HG02610 (cell line): ENCODE measurements at regions not wholly inside any gene's neighbourhood (a gene's known extent, or its start where the extent isn't known, plus 50 kb on each side); places are given as distances from the start of the nearest gene placed in this dataset.
A peak's percentile ranks its signal among the peaks of the same experiment; 100 is the strongest.

ENCODE experiments used
- ATAC-seq: cut with Tn5 transposase; IDR thresholded peaks from one replicate; pipeline ENCODE4 v1.9.1; 2021; ENCODE audit warnings: mild to moderate bottlenecking, moderate library complexity; ENCODE audit not compliant: unreplicated experiment

DNA sequence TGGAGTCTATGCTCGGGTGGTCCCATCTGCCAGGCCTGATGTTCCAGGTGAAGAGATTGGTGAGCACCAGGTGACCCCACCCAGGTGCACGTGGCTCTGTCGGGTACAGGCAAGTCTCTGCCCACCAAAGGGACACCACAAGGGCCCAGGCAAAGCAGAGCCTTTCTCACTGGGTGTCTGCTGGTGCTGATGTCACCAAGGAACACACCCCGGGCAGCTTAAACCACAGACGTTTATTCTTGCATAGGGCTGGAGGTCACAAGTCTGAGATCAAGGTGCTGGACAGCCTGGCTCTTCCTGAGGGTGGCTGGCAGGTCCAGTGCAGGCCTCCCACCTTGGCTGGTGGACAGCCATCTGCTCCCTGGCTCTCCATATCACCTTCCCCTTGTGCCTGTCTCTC lies 100.7 kb upstream of the CD93 start:
- ATAC-seq = no peak

DNA sequence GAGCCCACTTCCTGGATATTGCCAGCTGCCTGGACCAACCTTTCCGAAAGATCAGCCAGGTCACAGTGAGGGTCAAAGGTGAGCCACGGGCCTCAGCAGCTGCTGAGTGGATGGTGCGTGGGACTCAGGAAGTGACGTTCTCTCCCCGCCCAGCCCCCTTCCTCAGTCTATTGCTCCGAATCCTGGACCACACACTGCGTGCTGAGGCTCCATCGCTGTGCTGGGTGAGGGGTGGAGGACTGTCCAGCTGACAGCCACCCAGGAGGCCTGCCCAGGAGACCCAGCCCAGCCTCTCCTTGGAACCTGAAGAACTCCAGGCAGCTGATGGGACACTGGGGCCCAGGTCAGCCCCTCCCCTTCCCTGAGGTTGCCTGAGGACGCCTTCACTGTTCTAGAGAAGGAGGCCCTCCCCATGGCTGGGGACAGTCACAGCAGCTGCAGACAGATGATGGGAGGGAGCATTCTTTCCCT lies 94.4 kb upstream of the CD93 start:
- no peak for ATAC-seq

DNA sequence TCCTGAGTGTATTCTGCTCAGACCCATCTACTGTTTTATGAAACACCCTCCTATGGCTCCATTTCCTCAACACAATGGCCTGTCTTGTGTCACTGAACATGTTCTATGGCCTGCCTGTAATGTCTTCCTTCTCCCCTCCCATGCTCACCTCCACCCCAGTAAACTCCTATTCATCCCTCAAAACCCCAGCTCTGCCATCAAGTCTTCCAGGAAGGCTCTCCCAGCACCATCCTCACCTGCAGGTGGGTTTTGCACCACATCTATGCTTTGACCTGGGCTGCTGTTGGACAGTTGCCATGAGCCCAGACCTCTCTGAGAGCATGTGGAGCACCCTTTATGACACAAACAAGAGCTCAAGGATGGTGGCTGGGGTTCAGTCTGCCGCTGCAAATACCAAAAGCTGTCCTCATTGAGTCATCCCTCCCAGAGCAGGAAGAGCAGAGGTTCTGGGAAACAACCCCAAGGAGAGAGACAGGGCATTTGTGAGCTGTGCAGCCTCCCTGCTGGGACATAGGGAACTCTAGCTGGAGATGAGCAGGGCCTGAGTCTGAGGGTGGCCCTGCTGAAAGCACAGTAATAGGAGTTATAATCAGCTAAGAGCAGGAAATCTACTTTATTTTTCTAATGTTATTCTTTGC lies 93.8 kb upstream of the CD93 start:
- ATAC-seq = no peak

DNA sequence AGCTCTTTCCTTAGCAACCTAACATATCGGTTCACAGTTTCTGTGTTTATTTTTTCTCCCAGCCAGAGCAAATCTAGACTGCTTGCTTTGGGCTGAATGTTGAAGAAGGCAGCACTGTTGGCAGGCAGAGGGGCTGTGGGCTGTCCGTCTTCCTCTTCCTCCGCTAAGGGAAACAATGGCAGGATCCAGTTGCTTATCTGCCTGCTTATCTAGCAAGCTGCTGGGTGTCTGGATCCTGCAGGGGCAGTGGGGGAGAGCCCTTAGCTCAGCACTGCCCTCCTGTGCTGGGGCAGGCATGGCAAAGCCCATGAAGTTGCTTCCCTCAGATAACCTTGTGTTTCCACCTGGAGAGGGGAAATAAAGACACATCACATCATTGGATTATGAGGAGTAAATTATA lies 92.7 kb upstream of the CD93 start:
- ATAC-seq = no peak

DNA sequence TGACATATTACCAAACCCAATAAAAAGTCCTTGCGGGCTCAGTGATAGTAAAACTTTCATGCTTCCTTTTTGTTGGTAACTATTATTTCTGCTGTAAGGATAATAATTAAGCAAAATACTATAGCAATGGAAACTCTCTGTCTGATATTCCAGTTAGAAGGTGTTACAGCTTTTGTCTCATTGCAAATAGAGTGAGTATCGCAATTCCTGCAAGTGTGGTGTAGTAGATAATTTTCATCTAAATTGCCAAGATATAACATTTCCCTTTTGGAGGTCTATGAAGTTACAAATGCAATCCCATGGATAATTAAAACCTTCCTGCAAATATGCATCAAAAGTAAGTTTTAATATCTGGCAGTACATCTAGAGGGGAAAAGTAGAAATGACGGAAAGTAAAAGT lies 88.7 kb upstream of the CD93 start:
- no peak for ATAC-seq

DNA sequence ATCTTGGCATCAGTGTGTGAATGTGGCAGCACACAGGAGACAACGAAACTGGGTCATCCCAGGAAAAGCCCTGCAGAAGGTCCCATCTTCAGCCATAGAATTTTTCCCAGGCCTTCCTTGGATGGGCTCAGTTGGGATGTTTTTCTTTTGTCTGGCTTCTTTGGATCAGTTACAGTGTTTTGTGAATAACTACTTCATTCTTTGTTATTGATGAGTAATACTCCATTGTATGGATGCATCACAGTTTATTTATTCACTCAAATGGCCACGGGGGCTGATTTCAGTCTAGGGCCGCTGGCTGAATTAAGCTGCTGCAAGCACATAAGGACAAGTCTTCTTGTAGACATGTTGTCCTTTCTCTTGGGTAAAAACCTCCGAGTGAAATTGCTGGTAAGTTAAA lies 81.3 kb upstream of the CD93 start:
- ATAC-seq = no peak

DNA sequence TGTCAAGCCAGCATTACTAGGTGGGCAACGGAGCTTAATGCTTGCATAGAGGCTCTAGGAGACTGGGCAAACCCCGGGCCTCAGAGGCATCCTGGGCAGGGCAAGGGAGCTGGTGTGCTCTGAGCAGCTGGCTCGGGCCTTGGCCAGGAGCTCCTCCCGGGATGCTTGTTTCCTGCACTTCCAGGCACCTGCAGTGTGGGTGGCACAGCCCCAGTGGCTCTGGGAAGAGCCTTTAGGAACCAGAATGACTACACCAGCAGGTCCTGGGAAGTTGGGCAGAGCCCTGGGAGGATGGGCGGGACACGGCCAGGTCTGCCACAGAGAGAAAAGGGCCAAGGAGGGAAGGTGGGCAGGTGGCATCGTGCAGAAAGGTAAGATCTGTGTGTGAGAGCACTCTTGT lies 80.4 kb upstream of the CD93 start:
- no peak for ATAC-seq

DNA sequence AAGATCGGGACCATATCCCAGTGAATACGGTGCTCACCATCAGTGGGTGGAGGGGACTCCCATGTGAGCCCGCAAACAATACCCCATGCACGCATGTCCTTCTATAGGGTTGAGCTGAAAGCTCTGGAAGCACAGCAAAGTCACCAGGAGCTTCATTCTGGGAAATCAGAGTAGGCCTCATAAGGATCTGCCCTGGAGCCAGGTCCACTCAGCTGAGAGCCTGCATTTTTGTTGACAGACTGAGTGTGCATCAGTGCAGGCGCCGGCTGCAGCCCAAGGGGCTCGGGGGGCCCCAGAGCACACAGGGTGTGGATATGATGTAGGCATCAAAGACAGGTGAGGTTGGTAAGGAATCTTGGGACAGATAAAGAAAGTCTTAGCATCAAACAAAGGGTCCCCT lies 79.8 kb upstream of the CD93 start:
- ATAC-seq = no peak

DNA sequence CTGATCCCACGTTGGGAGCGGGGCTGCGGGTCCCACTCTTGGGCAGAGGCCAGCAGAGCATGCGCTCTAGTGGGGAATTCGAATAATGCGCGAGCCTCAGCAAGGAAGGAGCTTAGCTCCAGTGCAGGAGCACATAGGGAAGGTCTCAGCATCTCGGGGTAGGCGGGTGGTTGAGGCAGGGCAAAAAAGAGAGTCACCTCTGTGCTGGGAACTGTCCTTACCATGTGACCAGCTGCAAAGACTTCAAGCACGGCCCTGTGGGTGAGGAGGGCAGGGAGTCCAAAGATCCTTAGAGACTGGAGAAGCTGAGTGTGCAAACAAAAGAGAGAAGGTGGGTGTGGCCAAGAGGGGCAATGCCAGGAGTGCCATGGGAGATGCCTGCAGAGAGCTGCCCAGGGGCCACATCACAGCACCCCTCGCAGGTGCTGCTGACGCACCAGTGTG lies 79.2 kb upstream of the CD93 start:
- ATAC-seq = no peak

DNA sequence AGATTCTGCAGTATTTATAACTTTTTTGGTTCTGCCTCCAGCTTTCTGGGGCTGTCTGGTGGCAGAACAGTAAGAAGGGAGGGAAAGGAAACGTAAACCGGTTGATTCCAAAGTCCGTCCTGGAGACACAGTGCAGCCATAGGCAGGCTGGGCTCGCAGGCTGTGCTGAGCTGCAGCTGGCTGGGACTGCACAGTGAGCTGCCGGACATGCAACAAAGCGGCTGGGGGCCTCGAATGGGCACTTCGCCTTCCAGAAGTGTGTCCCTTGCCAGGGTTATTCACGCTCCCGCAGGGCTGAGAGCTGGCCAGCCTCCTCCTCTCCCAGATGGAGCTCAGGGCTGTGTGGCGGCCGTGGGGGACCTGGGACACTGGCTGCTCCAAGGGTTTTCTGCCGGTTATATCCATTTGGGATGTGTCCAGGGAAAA lies 78.1 kb upstream of the CD93 start:
- ATAC-seq = no peak

DNA sequence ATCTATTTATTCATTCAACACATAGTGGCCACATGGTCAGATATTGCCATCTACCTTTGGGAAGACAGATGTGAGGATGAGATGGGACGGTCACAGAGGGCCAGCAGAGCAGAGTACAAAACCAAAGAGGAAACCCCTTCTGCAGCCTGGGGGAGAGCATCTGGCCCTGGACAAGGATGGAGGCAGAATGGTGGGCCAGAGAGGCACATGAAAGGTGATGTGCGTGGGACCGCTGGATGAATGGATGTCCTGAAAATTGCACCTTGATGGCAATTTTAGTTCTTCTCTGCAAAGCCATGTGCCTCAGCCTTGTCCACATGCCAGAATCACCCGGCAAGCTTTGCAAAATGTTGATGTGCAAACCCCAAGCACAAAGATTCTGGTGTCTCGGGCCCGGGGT lies 77.4 kb upstream of the CD93 start:
- no peak for ATAC-seq

DNA sequence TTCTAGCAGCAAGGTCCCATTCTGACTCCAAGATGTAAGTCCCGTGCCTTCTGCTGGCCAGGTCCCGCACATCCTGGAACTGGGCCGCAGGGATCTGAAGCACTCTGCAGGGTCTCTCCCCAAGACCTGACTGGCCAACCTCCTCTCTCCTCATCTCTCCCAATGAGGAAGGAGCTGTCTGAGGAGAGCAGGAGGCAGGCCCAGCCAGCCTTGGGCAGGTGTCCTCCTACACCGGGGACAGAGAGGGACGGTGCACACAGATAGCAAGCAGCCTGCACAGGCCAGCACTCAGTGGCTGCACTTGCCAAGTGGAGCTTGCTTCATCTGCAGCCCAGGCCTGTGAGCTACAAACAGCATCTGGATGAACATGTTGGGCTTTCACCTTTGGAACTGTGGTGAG lies 76.8 kb upstream of the CD93 start:
- no peak for ATAC-seq

DNA sequence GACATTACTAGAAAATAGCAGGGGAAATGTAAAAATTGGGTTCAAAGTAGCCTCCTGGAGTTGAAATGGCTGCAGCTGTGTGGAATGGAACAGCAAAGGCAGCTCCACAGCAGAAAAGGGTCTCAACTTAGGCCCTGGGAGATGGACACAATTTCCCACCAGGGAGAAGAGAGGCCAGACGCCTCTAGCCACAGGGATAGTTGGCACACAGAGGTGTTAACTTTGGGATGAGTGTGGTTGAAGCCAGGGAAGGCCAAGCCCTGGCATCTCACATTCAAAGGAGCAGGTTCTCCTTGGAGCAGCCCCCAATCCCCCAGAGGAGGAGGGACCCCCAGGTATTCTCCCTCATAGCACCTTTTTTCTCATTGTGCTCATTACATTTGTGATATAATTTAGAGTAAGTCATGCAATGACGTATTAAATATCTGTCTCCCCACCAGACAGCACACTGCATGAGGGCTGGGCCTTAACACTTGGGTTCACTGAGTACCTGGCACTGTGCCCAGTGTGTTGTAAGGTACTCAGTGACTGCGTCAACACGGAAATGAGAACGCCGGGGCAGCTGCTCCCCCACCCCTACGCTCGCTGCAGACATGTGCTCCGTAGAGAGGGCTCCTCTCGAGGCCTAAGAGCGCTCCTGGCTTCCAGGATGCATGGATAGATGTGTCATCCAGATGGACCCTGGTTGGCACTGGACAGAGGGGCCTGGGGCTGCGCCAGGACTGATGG lies 76.0 kb upstream of the CD93 start:
- no peak for ATAC-seq

DNA sequence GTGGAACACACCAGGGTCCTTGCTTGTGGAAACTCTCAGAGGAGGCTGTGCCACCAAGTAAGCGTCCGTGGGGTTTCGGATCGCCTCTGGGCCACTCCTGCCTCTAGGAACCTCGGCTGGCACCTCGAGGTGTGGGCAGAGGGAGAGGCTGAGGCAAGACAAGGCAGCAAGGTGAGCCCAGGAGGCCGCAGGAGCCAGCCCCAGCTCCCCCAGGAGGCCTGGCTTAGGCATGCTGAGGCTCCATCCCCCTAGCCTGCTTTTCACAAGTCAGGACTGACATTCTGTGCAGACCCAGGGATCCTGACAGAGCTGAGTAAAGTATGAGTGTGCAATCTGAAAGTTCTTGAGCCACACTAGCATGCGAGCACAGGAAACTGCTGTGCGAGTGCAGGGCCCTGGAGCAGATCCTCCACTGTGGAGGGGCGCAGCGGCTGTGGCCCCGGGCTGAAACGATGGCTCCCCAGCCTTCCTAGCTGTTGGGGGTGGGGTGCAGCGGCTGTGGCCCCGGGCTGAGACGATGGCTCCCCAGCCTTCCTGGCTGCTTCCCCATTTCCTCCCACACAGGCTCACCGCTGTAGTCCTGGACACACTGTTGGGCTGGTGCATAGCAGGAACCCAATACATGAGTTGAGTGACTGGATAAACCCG lies 75.2 kb upstream of the CD93 start:
- ATAC-seq = peak; percentile 57

DNA sequence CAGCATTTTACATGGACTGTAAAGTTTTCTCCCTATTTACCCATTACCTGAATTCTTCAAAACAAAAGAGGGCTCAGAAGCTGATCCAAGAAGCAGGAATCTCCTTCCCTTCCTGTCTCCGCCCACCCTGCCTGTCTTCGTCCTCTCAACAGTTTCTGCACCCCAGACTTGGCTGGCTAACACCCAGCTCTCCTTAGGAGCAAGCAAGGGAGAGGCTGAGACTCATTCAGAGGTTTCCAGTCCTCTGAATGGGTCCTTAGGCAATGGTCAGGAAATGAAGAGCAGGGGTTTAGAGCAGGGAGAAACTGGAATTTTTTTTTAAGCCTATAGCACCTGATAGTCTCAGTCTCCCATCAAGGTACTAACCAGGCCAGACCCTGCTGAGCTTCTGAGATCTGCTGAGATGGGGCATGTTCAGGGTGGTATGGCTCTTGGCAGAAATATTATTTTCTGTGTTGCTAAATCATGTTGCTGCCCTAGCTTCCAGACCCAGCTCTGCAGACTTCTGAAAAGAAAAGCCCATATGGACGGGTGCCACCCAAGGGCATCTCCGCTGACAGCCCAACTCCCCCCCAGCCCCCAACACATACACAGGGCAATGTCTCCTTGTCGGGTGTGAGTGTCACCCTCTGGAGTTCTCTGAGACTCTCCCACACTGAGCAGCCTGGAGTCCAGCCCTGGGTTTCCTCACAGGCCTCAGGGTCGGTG lies 74.6 kb upstream of the CD93 start:
- no peak for ATAC-seq

DNA sequence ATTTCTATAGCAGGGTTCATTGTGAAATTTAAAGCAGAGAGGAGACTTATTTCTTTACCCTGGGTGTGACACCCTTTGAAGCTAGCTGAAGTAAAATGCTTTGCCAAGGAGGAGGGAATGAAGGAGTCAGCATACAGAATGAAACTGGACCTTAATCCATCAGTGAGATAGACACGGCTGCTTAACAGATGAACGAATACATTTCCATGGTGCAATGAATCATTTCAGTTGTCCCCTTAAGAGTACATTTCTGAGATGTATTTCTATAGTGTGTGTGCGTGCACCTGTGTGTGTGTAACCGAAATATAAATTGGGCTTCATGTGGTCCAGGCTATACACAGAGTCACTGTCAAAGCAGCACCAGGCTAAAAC lies 73.8 kb upstream of the CD93 start:
- no peak for ATAC-seq

DNA sequence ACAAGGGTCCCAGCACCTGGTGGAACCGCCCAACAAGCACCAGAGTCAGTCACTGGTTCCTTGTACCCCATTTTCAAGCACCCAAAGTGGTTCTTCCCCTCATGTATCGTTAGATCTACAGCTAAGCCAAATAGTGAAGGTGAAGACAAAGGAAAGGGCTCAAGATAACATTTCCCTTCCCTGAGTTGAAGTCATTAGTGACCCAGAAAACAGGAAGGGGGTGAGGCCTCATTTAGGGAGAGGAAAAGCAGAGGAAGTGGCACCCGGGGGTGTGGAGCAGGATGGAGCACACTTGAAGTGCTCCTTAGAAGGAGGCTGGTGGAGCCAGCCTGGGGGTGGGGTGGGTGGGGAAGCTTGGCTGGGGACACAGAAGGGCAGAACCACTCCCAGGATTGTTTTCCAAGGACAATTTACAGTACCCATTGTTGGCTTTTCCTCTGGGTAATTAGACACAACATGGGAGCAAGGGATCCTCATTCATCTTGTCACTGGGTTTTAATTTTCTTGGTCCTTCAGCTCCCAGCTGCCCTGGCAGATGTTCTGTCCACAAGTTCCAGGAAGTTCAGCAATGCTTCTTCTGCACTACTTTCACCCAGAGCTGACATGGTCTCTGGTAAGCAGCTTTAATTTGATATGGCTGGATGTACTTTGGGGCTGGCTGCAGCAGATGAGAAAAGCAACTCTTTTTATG lies 73.3 kb upstream of the CD93 start:
- ATAC-seq = no peak

DNA sequence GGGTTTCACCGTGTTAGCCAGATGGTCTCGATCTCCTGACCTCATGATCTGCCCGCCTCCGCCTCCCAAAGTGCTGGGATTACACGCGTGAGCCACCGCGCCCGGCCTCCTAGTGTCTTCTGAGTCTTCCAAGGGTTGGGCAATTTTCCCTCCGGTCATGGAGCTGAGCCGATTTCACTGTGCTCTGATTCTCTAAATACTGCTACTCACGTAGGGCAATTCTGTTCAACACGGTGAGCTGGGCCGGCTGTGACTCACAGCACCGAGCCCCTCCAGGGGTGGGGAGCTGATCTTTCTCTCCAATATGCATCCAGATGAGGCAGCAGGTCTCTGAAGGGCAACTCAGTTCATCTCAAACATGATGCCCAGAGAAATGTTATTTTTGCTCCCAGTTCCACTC lies 71.6 kb upstream of the CD93 start:
- no peak for ATAC-seq

DNA sequence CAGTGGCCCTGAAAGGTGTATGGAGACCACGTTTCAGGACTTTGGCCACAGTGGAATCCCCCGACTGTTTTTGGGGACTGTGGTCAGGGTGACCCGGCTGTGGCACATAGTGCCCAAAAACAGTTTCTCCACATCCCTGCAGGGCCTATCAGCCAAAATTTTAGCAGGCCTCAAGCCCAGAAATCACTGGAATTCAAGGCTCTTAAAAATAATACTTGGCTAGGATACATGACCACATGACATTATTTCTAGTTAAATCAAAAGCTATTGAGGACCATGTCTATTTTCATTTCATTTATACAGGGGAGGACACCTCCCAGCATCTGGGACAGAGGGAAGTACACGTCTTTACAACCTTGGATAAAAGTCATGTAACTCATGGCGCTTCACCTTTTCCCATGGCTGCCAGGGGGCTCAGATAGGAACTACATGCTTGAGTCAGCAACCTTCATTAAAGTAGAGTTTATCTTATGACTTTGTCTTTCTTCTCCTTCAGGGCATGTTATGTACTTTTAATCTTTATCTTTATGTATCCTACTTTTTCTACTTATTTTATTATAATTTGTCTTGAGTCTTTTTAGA lies 70.8 kb upstream of the CD93 start:
- no peak for ATAC-seq

DNA sequence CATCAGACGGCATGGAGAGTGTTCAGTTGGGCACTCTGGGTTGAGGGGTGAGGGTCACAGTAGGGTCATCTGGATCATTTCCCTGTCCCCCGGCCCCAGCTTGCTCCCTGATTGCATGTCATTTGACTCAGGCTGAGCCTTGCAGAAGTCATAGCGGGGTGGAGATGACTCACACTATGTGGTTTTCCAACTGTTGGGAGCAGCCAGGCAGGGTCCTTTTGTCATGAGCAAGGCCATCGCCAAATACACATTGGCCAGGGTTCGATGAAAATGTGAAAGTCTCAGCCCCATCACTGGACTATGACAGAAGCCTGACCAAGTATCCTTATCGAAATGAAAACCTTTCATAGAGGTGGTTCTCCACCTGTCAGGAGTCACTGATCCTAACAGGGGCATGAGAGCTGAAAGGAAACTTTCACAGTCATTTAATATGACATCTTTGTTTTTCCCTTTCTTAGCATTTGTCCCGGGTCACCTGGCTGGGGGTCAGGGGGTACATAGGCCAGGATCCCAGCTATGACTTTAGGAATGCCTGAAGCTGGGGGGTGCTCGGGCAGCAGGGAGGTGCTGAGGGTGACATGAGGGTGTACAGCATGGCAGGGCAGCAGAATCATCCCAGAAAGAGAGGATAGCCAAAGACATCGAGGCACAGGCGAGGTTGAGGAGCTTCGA lies 70.2 kb upstream of the CD93 start:
- ATAC-seq = no peak
